Activated CD4-positive, alpha-beta memory T cell treated with anti-CD3 and anti-CD28 coated beads for 36 hours (primary cell): ENCODE measurements at regions not wholly inside any gene's neighbourhood (a gene's known extent, or its start where the extent isn't known, plus 50 kb on each side); places are given as distances from the start of the nearest gene placed in this dataset.

ENCODE experiments used
- CTCF ChIA-PET: fragments of 350-600 bp; sonication (Branson Sonifier 250); formaldehyde crosslinking; loops from one replicate; lab custom pipeline; 2021; ENCODE audit warnings: antibody characterized with exemption, inconsistent platforms; lab: Charles Lee
- POLR2A ChIA-PET: fragments of 350-600 bp; sonication (Branson Sonifier 250); formaldehyde crosslinking; loops from one replicate; lab custom pipeline; 2021; ENCODE audit warnings: antibody characterized with exemption; lab: Charles Lee
- DNase-seq: peaks from one replicate; pipeline ENCODE4 v3.0.0-alpha.2; 2020
- H3K27ac Mint-ChIP-seq: one replicate; pipeline ENCODE4 v1.8.0; 2021; ENCODE audit warnings: mixed read lengths
- H3K27me3 Mint-ChIP-seq: one replicate; pipeline ENCODE4 v1.8.0; 2021; ENCODE audit warnings: mixed read lengths
- H3K36me3 Mint-ChIP-seq: one replicate; pipeline ENCODE4 v1.8.0; 2021; ENCODE audit warnings: mixed read lengths
- H3K4me1 Mint-ChIP-seq: one replicate; pipeline ENCODE4 v1.8.0; 2021; ENCODE audit warnings: low read depth, mixed read lengths
- H3K4me3 Mint-ChIP-seq: one replicate; pipeline ENCODE4 v1.8.0; 2021; ENCODE audit warnings: mild to moderate bottlenecking, mixed read lengths
- H3K9me3 Mint-ChIP-seq: one replicate; pipeline ENCODE4 v1.8.0; 2021; ENCODE audit warnings: mixed read lengths
- intact Hi-C: fragments of 100-400 bp; cut with micrococcal nuclease; formaldehyde crosslinking; loops from one replicate; pipeline ENCODE4 v1.15.1; 2023

- no peaks in the 10 kb centered on the region for H3K36me3 Mint-ChIP-seq
- H3K27me3 Mint-ChIP-seq, result peaks cover 16% of the 10 kb centered on the region
- peaks cover 14% of the 10 kb centered on the region for H3K4me1 Mint-ChIP-seq
- no peak overlapping the region for H3K4me3 Mint-ChIP-seq
- POLR2A ChIA-PET, result no interaction called here
- H3K9me3 Mint-ChIP-seq, result peaks cover 5% of the 10 kb centered on the region
- CTCF ChIA-PET, result no interaction called here
- H3K27ac Mint-ChIP-seq, result no peak overlapping the region
- DNase-seq, result no peak
- intact Hi-C loops, result loop anchor here (5.0 kb wide), 1 partner anchor 747 kb away; no protein-coding TSS in a partner anchor
Observed at GRCh38 chr13:100879255-100879654, 204.7 kb upstream of the TMTC4 start.

- ChIA-PET POLR2A (no interaction called here), CTCF (no interaction called here)
- Mint-ChIP-seq H3K36me3 (no peaks in the 10 kb centered on the region), H3K9me3 (peaks cover 5% of the 10 kb centered on the region), H3K27ac (no peak overlapping the region), H3K27me3 (peaks cover 26% of the 10 kb centered on the region), H3K4me1 (peaks cover 14% of the 10 kb centered on the region), H3K4me3 (no peak overlapping the region)
- intact Hi-C loops, result loop anchor here (5.0 kb wide), 1 partner anchor 744 kb away; no protein-coding TSS in a partner anchor
- no peak for DNase-seq
Observed at GRCh38 chr13:100876044-100876403, 201.4 kb upstream of the TMTC4 start.

- intact Hi-C loops, result loop anchor here (5.0 kb wide), 1 partner anchor 743 kb away; no protein-coding TSS in a partner anchor
- H3K4me1 Mint-ChIP-seq, result peaks cover 14% of the 10 kb centered on the region
- CTCF ChIA-PET, result no interaction called here
- POLR2A ChIA-PET, result no interaction called here
- no peak overlapping the region for H3K4me3 Mint-ChIP-seq
- H3K9me3 Mint-ChIP-seq, result peaks cover 5% of the 10 kb centered on the region
- H3K36me3 Mint-ChIP-seq, result no peaks in the 10 kb centered on the region
- DNase-seq, result no peak
- H3K27me3 Mint-ChIP-seq, result peaks cover 28% of the 10 kb centered on the region
- H3K27ac Mint-ChIP-seq, result peak overlapping the region; percentile 42
Observed at GRCh38 chr13:100875392-100876043, 200.9 kb upstream of the TMTC4 start.

GRCh38 chr13:100872761-100873160, 198.2 kb upstream of the TMTC4 start:
- no peak for DNase-seq
- CTCF ChIA-PET, result no interaction called here
- intact Hi-C loops, result no loop called here
- peaks cover 7% of the 10 kb centered on the region for H3K9me3 Mint-ChIP-seq
- H3K4me1 Mint-ChIP-seq, result peaks cover 14% of the 10 kb centered on the region
- POLR2A ChIA-PET, result no interaction called here
- peaks cover 29% of the 10 kb centered on the region for H3K27me3 Mint-ChIP-seq
- no peak overlapping the region for H3K4me3 Mint-ChIP-seq
- H3K36me3 Mint-ChIP-seq, result no peaks in the 10 kb centered on the region
- H3K27ac Mint-ChIP-seq, result no peak overlapping the region

- Mint-ChIP-seq H3K4me3 (no peak overlapping the region), H3K27ac (no peak overlapping the region), H3K27me3 (peaks cover 23% of the 10 kb centered on the region), H3K9me3 (peaks cover 20% of the 10 kb centered on the region), H3K4me1 (peaks cover 8% of the 10 kb centered on the region), H3K36me3 (peaks cover 2% of the 10 kb centered on the region)
- intact Hi-C loops, result no loop called here
- ChIA-PET CTCF (no interaction called here), POLR2A (no interaction called here)
- DNase-seq, result no peak
Observed at GRCh38 chr13:100870898-100871297, 196.3 kb upstream of the TMTC4 start.

GRCh38 chr13:100860866-100861265, 186.3 kb upstream of the TMTC4 start:
- peaks cover under 1% of the 10 kb centered on the region for H3K9me3 Mint-ChIP-seq
- no peak overlapping the region for H3K4me3 Mint-ChIP-seq
- POLR2A ChIA-PET, result no interaction called here
- H3K4me1 Mint-ChIP-seq, result no peaks in the 10 kb centered on the region
- CTCF ChIA-PET, result no interaction called here
- no peak for DNase-seq
- no peak overlapping the region for H3K27ac Mint-ChIP-seq
- no peaks in the 10 kb centered on the region for H3K27me3 Mint-ChIP-seq
- intact Hi-C loops, result no loop called here
- peaks cover 2% of the 10 kb centered on the region for H3K36me3 Mint-ChIP-seq

- ChIA-PET CTCF (no interaction called here), POLR2A (no interaction called here)
- Mint-ChIP-seq H3K27me3 (no peaks in the 10 kb centered on the region), H3K9me3 (no peaks in the 10 kb centered on the region), H3K27ac (no peak overlapping the region), H3K36me3 (no peaks in the 10 kb centered on the region), H3K4me1 (no peaks in the 10 kb centered on the region), H3K4me3 (no peak overlapping the region)
- DNase-seq, result no peak
- intact Hi-C loops, result no loop called here
Observed at GRCh38 chr13:100859861-100860260, 185.3 kb upstream of the TMTC4 start.

GRCh38 chr13:100855151-100855550, 180.6 kb upstream of the TMTC4 start:
- Mint-ChIP-seq H3K36me3 (no peaks in the 10 kb centered on the region), H3K9me3 (no peaks in the 10 kb centered on the region), H3K27me3 (no peaks in the 10 kb centered on the region), H3K27ac (no peak overlapping the region), H3K4me1 (no peaks in the 10 kb centered on the region), H3K4me3 (no peak overlapping the region)
- CTCF ChIA-PET, result no interaction called here
- POLR2A ChIA-PET, result no interaction called here
- no peak for DNase-seq
- intact Hi-C loops, result no loop called here

- no peak for DNase-seq
- Mint-ChIP-seq H3K4me1 (no peaks in the 10 kb centered on the region), H3K27ac (no peak overlapping the region), H3K36me3 (no peaks in the 10 kb centered on the region), H3K27me3 (no peaks in the 10 kb centered on the region), H3K4me3 (no peak overlapping the region), H3K9me3 (no peaks in the 10 kb centered on the region)
- POLR2A ChIA-PET, result no interaction called here
- intact Hi-C loops, result no loop called here
- CTCF ChIA-PET, result no interaction called here
Observed at GRCh38 chr13:100854006-100854405, 179.4 kb upstream of the TMTC4 start.

- Mint-ChIP-seq H3K27ac (no peak overlapping the region), H3K27me3 (no peaks in the 10 kb centered on the region), H3K9me3 (no peaks in the 10 kb centered on the region), H3K4me1 (no peaks in the 10 kb centered on the region), H3K4me3 (no peak overlapping the region), H3K36me3 (no peaks in the 10 kb centered on the region)
- CTCF ChIA-PET, result no interaction called here
- no peak for DNase-seq
- intact Hi-C loops, result no loop called here
- POLR2A ChIA-PET, result no interaction called here
Observed at GRCh38 chr13:100853434-100853833, 178.8 kb upstream of the TMTC4 start.

GRCh38 chr13:100852146-100852545, 177.6 kb upstream of the TMTC4 start:
- Mint-ChIP-seq H3K36me3 (no peaks in the 10 kb centered on the region), H3K9me3 (no peaks in the 10 kb centered on the region), H3K4me1 (no peaks in the 10 kb centered on the region), H3K27ac (no peak overlapping the region), H3K4me3 (no peak overlapping the region), H3K27me3 (no peaks in the 10 kb centered on the region)
- ChIA-PET CTCF (no interaction called here), POLR2A (no interaction called here)
- no peak for DNase-seq
- intact Hi-C loops, result no loop called here

GRCh38 chr13:100848304-100848703, 173.7 kb upstream of the TMTC4 start:
- Mint-ChIP-seq H3K36me3 (no peaks in the 10 kb centered on the region), H3K4me1 (no peaks in the 10 kb centered on the region), H3K9me3 (no peaks in the 10 kb centered on the region), H3K27me3 (no peaks in the 10 kb centered on the region), H3K27ac (no peak overlapping the region), H3K4me3 (no peak overlapping the region)
- no peak for DNase-seq
- intact Hi-C loops, result no loop called here
- POLR2A ChIA-PET, result no interaction called here
- CTCF ChIA-PET, result no interaction called here

GRCh38 chr13:100845128-100845757, 170.6 kb upstream of the TMTC4 start:
- Mint-ChIP-seq H3K27me3 (no peaks in the 10 kb centered on the region), H3K4me3 (no peak overlapping the region), H3K36me3 (no peaks in the 10 kb centered on the region), H3K9me3 (no peaks in the 10 kb centered on the region), H3K4me1 (no peaks in the 10 kb centered on the region), H3K27ac (no peak overlapping the region)
- CTCF ChIA-PET, result interaction anchor here (0.7 kb wide), 1 partner anchor 37 kb away, joined by 3 read pairs; no protein-coding TSS in a partner anchor
- DNase-seq, result no peak
- POLR2A ChIA-PET, result no interaction called here
- intact Hi-C loops, result no loop called here
